Natural killer cell (primary cell): ENCODE measurements at regions not wholly inside any gene's neighbourhood (a gene's known extent, or its start where the extent isn't known, plus 50 kb on each side); places are given as distances from the start of the nearest gene placed in this dataset.

Experiments used
- ATAC-seq, 3 donors: fragments of 150-1000 bp in 2 of 3; fragments of 200-7000 bp in 1 of 3; cut with Tn5 transposase; 1 replicate in 1 of 3; 2 replicates in 2 of 3; pipeline ENCODE4 v1.10.0; 2021; ENCODE audit warnings: mild to moderate bottlenecking in 2 of 3, moderate library complexity in 2 of 3
- DNase-seq, 2 donors: peaks; one replicate each; pipeline versions ENCODE4 v3.0.0 to v3.0.0-alpha.2; 2013 to 2021; ENCODE audit warnings: mixed read lengths in 1 of 2
- H3K27ac ChIP-seq: one replicate; pipeline ENCODE4 v1.5.1; 2013; ENCODE audit warnings: mild to moderate bottlenecking, low read length
- H3K27me3 ChIP-seq: one replicate; pipeline ENCODE4 v1.6.1; 2013; ENCODE audit warnings: low read length; ENCODE audit not compliant: control insufficient read depth, insufficient read depth
- H3K36me3 ChIP-seq: one replicate; pipeline ENCODE4 v1.6.1; 2013; ENCODE audit warnings: low read length; ENCODE audit not compliant: control insufficient read depth, insufficient read depth
- H3K4me1 ChIP-seq: one replicate; pipeline ENCODE4 v1.6.1; 2013; ENCODE audit warnings: low read length; ENCODE audit not compliant: control insufficient read depth, insufficient read depth
- H3K4me3 ChIP-seq: one replicate; pipeline ENCODE4 v1.5.1; 2013; ENCODE audit warnings: low read length
- H3K9me3 ChIP-seq: one replicate; pipeline ENCODE4 v1.6.1; 2013; ENCODE audit warnings: low read length; ENCODE audit not compliant: control insufficient read depth, insufficient read depth
- H3K27ac Mint-ChIP-seq, 2 donors: one replicate each; pipeline ENCODE4 v1.8.0; 2022; ENCODE audit warnings: mild to moderate bottlenecking in 2 of 2, mixed read lengths in 2 of 2, moderate library complexity in 1 of 2
- H3K27me3 Mint-ChIP-seq, 2 donors: one replicate each; pipeline ENCODE4 v1.8.0; 2022; ENCODE audit warnings: low read depth in 2 of 2, mixed read lengths in 2 of 2
- H3K36me3 Mint-ChIP-seq: one replicate; pipeline ENCODE4 v1.8.0; 2022; ENCODE audit warnings: mixed read lengths
- H3K4me1 Mint-ChIP-seq, 2 donors: one replicate each; pipeline ENCODE4 v1.8.0; 2022; ENCODE audit warnings: mixed read lengths in 2 of 2
- H3K4me3 Mint-ChIP-seq: one replicate; pipeline ENCODE4 v1.8.0; 2022; ENCODE audit warnings: mild to moderate bottlenecking, moderate library complexity, mixed read lengths
- H3K9me3 Mint-ChIP-seq, 2 donors: one replicate each; pipeline ENCODE4 v1.8.0; 2022; ENCODE audit warnings: mixed read lengths in 2 of 2
- WGBS: methylation state at CpG from one replicate; pipeline ENCODE4 v1.1.7; 2013; ENCODE audit warnings: missing lambda C conversion rate; ENCODE audit not compliant: insufficient coverage; 5-methylcytosine and 5-hydroxymethylcytosine counted together
- intact Hi-C: fragments of 100-400 bp; cut with micrococcal nuclease; formaldehyde crosslinking; loops from one replicate; pipeline ENCODE4 v1.14.2; 2022
- TF ChIP-seq, protein P1 (sequence below): fragments of 200-600 bp; IDR thresholded peaks from one replicate; pipeline ENCODE4 v1.8.0; 2022; ENCODE audit warnings: antibody characterized with exemption

DNA sequence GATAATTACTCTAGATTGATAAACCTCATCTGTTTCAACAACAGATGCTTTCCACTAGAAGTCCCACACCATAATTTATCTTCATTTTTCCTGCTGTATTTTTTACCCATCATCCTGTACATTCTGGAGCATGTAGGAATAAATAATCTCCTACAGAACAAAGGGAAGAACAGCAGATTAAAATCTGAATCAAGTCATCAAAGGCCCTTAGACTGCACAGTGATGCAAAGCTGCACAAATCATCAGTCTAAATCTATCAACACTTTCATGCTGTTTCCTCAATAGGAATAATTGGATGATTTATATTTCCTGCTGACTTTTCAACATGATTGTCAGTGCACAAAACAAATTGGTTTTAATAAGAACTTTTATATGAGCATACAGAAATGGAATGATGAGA lies 1143.9 kb downstream of the STIM2 start:
- Histone ChIP-seq H3K27me3 (no peaks in the 10 kb centered on the region), H3K36me3 (no peaks in the 10 kb centered on the region), H3K9me3 (peaks cover 5% of the 10 kb centered on the region), H3K4me1 (no peaks in the 10 kb centered on the region), H3K27ac (no peak overlapping the region), H3K4me3 (no peak overlapping the region)
- H3K27me3 Mint-ChIP-seq, result no peaks in the 10 kb centered on the region
- H3K36me3 Mint-ChIP-seq, result peaks cover 8% of the 10 kb centered on the region
- no peak for DNase-seq
- peaks cover 6 to 10% of the 10 kb centered on the region in 2 donors for H3K9me3 Mint-ChIP-seq
- H3K4me3 Mint-ChIP-seq, result no peak overlapping the region
- H3K4me1 Mint-ChIP-seq, result no peaks in the 10 kb centered on the region
- no peak overlapping the region for H3K27ac Mint-ChIP-seq
- ATAC-seq, result no peak
- TF ChIP-seq, protein P1, sequence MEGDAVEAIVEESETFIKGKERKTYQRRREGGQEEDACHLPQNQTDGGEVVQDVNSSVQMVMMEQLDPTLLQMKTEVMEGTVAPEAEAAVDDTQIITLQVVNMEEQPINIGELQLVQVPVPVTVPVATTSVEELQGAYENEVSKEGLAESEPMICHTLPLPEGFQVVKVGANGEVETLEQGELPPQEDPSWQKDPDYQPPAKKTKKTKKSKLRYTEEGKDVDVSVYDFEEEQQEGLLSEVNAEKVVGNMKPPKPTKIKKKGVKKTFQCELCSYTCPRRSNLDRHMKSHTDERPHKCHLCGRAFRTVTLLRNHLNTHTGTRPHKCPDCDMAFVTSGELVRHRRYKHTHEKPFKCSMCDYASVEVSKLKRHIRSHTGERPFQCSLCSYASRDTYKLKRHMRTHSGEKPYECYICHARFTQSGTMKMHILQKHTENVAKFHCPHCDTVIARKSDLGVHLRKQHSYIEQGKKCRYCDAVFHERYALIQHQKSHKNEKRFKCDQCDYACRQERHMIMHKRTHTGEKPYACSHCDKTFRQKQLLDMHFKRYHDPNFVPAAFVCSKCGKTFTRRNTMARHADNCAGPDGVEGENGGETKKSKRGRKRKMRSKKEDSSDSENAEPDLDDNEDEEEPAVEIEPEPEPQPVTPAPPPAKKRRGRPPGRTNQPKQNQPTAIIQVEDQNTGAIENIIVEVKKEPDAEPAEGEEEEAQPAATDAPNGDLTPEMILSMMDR, result no peak
- intact Hi-C loops, result no loop called here

DNA sequence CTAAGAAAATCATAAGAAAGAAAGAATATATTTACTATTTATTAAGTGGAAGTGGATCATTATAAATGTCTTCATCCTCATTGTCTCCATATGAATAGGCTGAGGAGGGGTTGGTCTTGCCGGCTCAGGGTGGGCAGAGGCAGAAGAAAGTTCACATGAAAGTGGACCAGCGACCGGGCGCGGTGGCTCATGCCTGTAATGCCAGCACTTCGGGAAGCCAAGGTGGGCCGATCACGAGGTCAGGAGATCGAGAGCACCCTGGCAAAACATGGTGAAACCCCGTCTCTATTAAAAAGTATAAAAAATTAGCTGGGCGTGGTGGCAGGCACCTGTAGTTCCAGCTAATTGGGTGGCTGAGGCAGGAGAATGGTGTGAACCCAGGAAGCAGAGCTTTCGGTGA lies 1145.4 kb downstream of the STIM2 start:
- 93% methylated on average over 12 of the region's 12 CpGs for WGBS
- Mint-ChIP-seq H3K4me3 (no peak overlapping the region), H3K36me3 (peaks cover 4% of the 10 kb centered on the region), H3K4me1 (no peaks in the 10 kb centered on the region), H3K27me3 (no peaks in the 10 kb centered on the region), H3K27ac (no peak overlapping the region), H3K9me3 (peaks cover 6 to 13% of the 10 kb centered on the region in 2 donors)
- Histone ChIP-seq H3K27ac (no peak overlapping the region), H3K9me3 (peaks cover 7% of the 10 kb centered on the region), H3K4me1 (no peaks in the 10 kb centered on the region), H3K36me3 (no peaks in the 10 kb centered on the region), H3K4me3 (no peak overlapping the region), H3K27me3 (no peaks in the 10 kb centered on the region)
- TF ChIP-seq, protein P1, result no peak
- intact Hi-C loops, result no loop called here
- DNase-seq (no peak), ATAC-seq (no peak)

DNA sequence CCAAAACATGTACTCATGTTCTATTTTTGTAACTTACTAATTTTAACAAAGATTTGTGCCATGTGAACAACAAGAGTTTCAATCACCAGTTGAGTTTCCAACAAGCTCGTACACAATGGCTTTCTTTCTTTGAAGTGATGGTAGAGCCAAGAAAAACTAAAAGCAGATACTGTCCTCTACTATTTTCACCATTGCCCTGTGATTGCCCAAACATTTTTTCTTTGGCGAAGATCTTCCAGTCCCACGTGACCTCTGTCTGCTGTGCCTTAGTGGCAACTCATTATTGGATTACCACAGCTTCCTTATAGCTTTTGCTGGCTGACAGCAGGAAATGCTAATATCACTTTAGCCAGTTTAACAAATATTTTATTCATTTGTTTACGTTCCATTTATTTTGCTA lies 1147.1 kb downstream of the STIM2 start:
- Mint-ChIP-seq H3K9me3 (peaks cover 6 to 14% of the 10 kb centered on the region in 2 donors), H3K27ac (no peak overlapping the region), H3K27me3 (no peaks in the 10 kb centered on the region), H3K4me1 (no peaks in the 10 kb centered on the region), H3K36me3 (no peaks in the 10 kb centered on the region), H3K4me3 (no peak overlapping the region)
- TF ChIP-seq, protein P1, result no peak
- DNase-seq (no peak), ATAC-seq (no peak)
- Histone ChIP-seq H3K4me3 (no peak overlapping the region), H3K9me3 (peaks cover 8% of the 10 kb centered on the region), H3K36me3 (no peaks in the 10 kb centered on the region), H3K4me1 (no peaks in the 10 kb centered on the region), H3K27me3 (no peaks in the 10 kb centered on the region), H3K27ac (no peak overlapping the region)
- 71% methylated on average over 3 of the region's 4 CpGs for WGBS
- intact Hi-C loops, result no loop called here

DNA sequence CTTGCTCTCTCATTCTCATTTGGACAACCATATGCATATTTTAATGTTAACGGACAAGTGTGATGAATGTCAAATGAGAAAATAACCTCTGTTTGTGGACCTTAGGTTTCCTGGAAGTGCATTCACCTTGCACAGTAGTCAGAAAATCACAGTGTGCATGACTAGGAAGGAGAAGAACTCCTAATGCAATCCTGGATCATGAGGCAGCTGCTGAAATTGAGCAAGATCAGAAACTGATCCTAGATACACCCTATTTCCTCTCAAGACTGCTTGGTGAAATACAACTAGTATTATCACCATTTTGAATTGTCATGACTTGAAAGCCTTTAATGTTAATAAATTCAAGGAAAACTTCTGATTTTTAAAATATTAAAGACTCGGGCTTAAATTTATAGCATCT lies 1148.9 kb downstream of the STIM2 start:
- Mint-ChIP-seq H3K36me3 (no peaks in the 10 kb centered on the region), H3K4me1 (no peaks in the 10 kb centered on the region), H3K27ac (no peak overlapping the region), H3K9me3 (peaks cover 8 to 11% of the 10 kb centered on the region in 2 donors), H3K4me3 (no peak overlapping the region), H3K27me3 (no peaks in the 10 kb centered on the region)
- H3K36me3 ChIP-seq, result no peaks in the 10 kb centered on the region
- H3K27me3 ChIP-seq, result no peaks in the 10 kb centered on the region
- H3K4me1 ChIP-seq, result no peaks in the 10 kb centered on the region
- ATAC-seq (no peak), DNase-seq (no peak)
- H3K9me3 ChIP-seq, result peaks cover 24% of the 10 kb centered on the region
- 87% methylated on average over 2 of the region's 2 CpGs for WGBS
- H3K4me3 ChIP-seq, result no peak overlapping the region
- intact Hi-C loops, result no loop called here
- no peak overlapping the region for H3K27ac ChIP-seq
- TF ChIP-seq, protein P1, result no peak
